ENCODE measurements at regions not wholly inside any gene's neighbourhood (a gene's known extent, or its start where the extent isn't known, plus 50 kb on each side); places are given as distances from the start of the nearest gene placed in this dataset.

- no peaks in the 10 kb centered on the region for H3K27me3 ChIP-seq (ENCODE audit: insufficient read depth, low read length)
- H3K4me1 ChIP-seq (ENCODE audit: control insufficient read depth, insufficient read depth, low read length, unreplicated experiment) = peaks cover 29% of the 10 kb centered on the region
- no peak overlapping the region for H2AFZ ChIP-seq (ENCODE audit: low read length, unreplicated experiment)
- no peaks in the 10 kb centered on the region for H3K79me2 ChIP-seq (ENCODE audit: control insufficient read depth, insufficient read depth, low read length, unreplicated experiment)
- no peak overlapping the region for H3K4me3 ChIP-seq (ENCODE audit: low read depth, low read length)
- H3K27ac ChIP-seq (ENCODE audit: low read depth, low read length) = no peak overlapping the region
- H3K36me3 ChIP-seq (ENCODE audit: insufficient read depth, low read length) = no peaks in the 10 kb centered on the region
Observed at GRCh38 chr22:26890870-26891269, 233.5 kb downstream of the MIAT start.

DNA sequence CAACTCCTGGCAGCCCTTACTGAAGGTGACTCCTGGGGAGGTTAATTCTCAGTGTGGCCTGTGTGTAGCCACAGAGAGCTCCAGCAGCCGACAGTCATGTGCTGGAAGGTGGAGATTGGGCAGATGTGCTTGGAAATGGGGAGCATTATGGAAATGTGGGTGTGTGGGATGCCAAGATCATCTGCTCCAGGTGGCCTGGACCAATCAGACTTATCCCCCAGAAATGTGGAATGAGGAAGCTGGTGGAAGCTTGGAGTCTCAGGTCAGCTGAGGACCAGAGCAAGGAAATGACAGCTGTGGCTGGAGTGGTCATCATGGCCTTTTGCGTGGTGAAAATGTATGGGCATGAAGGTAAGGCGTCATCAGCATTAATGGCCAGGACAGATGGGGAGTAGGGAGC, 234.0 kb downstream of the MIAT start:
- Histone ChIP-seq H3K4me3 (ENCODE audit: low read depth, low read length) (no peak overlapping the region), H3K79me2 (ENCODE audit: control insufficient read depth, insufficient read depth, low read length, unreplicated experiment) (no peaks in the 10 kb centered on the region), H3K36me3 (ENCODE audit: insufficient read depth, low read length) (no peaks in the 10 kb centered on the region), H3K27ac (ENCODE audit: low read depth, low read length) (no peak overlapping the region), H3K4me1 (ENCODE audit: control insufficient read depth, insufficient read depth, low read length, unreplicated experiment) (peaks cover 32% of the 10 kb centered on the region), H2AFZ (ENCODE audit: low read length, unreplicated experiment) (no peak overlapping the region), H3K27me3 (ENCODE audit: insufficient read depth, low read length) (no peaks in the 10 kb centered on the region)

- H2AFZ ChIP-seq (ENCODE audit: low read length, unreplicated experiment) = no peak overlapping the region
- no peaks in the 10 kb centered on the region for H3K79me2 ChIP-seq (ENCODE audit: control insufficient read depth, insufficient read depth, low read length, unreplicated experiment)
- no peaks in the 10 kb centered on the region for H3K27me3 ChIP-seq (ENCODE audit: insufficient read depth, low read length)
- H3K27ac ChIP-seq (ENCODE audit: low read depth, low read length) = no peak overlapping the region
- H3K36me3 ChIP-seq (ENCODE audit: insufficient read depth, low read length) = no peaks in the 10 kb centered on the region
- no peak overlapping the region for H3K4me3 ChIP-seq (ENCODE audit: low read depth, low read length)
- H3K4me1 ChIP-seq (ENCODE audit: control insufficient read depth, insufficient read depth, low read length, unreplicated experiment) = peaks cover 26% of the 10 kb centered on the region
Observed at GRCh38 chr22:26892166-26893041, 235.0 kb downstream of the MIAT start.

DNA sequence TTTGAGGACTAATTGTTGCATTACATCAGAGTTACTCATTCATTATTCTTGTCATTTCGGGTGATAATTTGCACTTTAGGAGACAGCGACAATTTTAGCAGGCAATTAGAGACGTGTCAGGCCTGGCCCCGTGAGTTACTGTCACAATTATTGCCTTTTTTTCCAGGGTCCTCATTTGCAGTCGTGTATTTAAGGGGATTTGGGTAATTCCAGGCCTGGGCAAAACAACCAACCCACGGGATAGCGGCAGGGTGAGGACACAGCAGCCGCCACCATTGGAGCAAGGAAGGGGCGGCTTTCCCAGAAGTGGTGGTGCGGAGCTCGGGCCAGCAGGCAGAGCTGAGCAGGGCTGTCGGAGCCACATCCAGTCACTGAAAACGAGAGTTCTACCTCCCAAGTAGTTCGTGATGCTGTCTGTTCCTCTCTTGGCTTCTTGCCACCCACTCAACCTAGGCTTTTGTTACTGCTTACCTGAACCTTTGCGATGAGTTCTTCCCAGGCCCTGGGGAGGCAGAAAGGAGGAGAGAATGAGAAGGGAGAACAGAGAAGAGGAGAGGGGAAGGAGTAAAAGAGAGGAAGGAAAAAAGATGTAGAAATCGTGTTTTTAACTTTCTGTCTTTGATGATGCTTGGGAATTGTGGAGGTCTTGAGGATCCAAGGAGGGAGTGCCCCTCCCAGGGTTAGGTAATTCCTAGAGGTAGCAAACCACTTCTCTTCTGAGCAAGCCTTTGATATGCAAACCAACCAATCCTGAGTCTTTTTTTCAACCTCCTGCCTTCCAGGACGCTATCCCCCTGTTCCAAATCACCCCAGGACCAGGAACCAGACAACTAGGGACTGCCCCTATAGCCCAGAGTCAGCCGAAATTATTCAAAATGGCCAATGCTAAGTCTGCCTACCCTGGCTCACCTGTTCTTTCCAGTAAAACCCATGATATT, 236.1 kb downstream of the MIAT start:
- Histone ChIP-seq H3K27ac (ENCODE audit: low read depth, low read length) (no peak overlapping the region), H3K4me1 (ENCODE audit: control insufficient read depth, insufficient read depth, low read length, unreplicated experiment) (peaks cover 19% of the 10 kb centered on the region), H3K36me3 (ENCODE audit: insufficient read depth, low read length) (no peaks in the 10 kb centered on the region), H3K27me3 (ENCODE audit: insufficient read depth, low read length) (no peaks in the 10 kb centered on the region), H2AFZ (ENCODE audit: low read length, unreplicated experiment) (no peak overlapping the region), H3K4me3 (ENCODE audit: low read depth, low read length) (no peak overlapping the region), H3K79me2 (ENCODE audit: control insufficient read depth, insufficient read depth, low read length, unreplicated experiment) (no peaks in the 10 kb centered on the region)

DNA sequence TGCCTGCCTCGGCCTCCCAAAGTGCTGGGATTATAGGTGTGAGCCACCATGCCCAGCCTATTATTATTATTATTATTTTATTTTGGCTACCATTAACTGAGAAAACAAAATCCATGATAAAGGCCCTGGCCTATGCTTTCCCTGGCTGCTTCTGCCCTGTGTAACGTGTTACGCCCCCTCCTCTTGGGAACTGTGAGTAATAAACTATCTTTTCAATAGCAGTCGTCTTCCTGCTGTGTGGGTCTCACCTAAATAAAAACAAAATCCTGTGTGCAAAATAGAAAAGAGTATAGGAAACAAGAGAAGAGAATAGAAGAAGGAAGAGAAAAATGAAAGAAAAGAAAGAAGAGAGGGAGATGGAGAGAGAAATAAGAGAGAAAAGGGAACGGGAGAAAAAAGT, 237.0 kb downstream of the MIAT start:
- H3K4me1 ChIP-seq (ENCODE audit: control insufficient read depth, insufficient read depth, low read length, unreplicated experiment) = peaks cover 19% of the 10 kb centered on the region

DNA sequence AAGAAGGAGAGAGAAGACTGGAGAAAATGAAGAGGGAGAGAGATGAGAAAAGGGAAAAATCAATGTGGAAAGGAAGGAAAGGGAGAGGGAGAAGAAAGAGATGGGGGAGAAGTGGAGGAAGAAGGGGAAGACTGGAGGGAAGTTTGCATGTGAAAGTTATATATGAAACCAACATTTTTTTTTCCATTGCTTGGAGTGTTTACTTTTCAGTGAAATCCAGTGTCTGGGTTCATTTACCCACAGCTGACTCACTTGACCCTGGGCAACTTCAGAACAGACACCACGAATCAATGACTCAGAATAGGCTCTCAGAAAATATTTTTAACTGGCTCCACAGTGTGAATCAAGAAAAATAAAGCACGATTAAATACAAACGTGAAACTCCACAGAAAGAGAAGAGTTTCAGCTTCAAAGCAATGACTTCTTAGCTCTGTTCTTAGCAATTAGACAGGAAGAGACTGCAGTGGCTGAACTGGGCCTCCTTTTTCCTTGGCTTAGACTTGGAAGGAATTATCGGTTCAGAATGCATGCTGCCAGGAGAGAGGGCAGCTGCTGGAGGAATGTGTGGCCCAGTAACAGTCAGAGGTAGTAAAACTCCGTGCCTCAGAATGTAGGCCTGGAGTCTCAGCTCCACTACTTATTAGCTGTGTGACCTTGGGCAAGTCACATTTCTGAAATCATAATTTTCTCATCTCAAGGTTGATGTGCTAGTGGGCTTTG, 237.5 kb downstream of the MIAT start:
- Histone ChIP-seq H3K4me1 (ENCODE audit: control insufficient read depth, insufficient read depth, low read length, unreplicated experiment) (peaks cover 19% of the 10 kb centered on the region), H3K27me3 (ENCODE audit: insufficient read depth, low read length) (no peaks in the 10 kb centered on the region), H3K27ac (ENCODE audit: low read depth, low read length) (peak overlapping the region; percentile 81), H3K4me3 (ENCODE audit: low read depth, low read length) (0 out of 2 replicates have a peak overlapping the region, but pooled peaks have one; percentile 43), H3K79me2 (ENCODE audit: control insufficient read depth, insufficient read depth, low read length, unreplicated experiment) (no peaks in the 10 kb centered on the region), H3K36me3 (ENCODE audit: insufficient read depth, low read length) (no peaks in the 10 kb centered on the region), H2AFZ (ENCODE audit: low read length, unreplicated experiment) (peak overlapping the region; percentile 90)

More for the DNA sequence above, 237.0 kb downstream of the MIAT start:
- 0 out of 2 replicates have a peak overlapping the region, but pooled peaks have one; percentile 43 for H3K4me3 ChIP-seq (ENCODE audit: low read depth, low read length)
- H3K79me2 ChIP-seq (ENCODE audit: control insufficient read depth, insufficient read depth, low read length, unreplicated experiment) = no peaks in the 10 kb centered on the region
- no peaks in the 10 kb centered on the region for H3K27me3 ChIP-seq (ENCODE audit: insufficient read depth, low read length)
- no peaks in the 10 kb centered on the region for H3K36me3 ChIP-seq (ENCODE audit: insufficient read depth, low read length)
- H2AFZ ChIP-seq (ENCODE audit: low read length, unreplicated experiment) = no peak overlapping the region
- H3K27ac ChIP-seq (ENCODE audit: low read depth, low read length) = peak overlapping the region; percentile 81

DNA sequence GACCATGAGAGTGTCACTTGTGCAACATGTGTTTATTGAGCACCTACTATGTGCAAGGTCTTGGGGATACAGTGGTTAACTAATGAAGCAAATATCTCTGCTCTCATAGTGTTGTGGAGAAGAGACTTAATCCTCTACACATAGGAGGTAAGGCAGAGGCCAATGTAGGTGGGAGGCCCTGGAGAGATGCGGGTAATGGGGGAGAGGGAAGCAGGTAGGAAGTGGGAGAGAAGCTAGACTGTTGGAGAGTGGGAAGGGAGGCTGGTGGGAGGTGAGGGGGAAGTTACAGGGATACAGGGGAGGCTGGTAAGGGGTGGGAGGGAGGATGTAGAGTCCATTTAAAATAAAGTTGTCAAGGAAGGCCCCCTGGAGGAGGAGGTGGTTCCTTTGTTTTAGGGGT, 240.0 kb downstream of the MIAT start:
- H2AFZ ChIP-seq (ENCODE audit: low read length, unreplicated experiment) = no peak overlapping the region

GRCh38 chr22:26898946-26899605, 241.7 kb downstream of the MIAT start:
- Histone ChIP-seq H3K27me3 (ENCODE audit: insufficient read depth, low read length) (peaks cover under 1% of the 10 kb centered on the region; the same call in 1 of the 2 replicates), H3K27ac (ENCODE audit: low read depth, low read length) (no peak overlapping the region)

More for the DNA sequence above, 240.0 kb downstream of the MIAT start:
- Histone ChIP-seq H3K27me3 (ENCODE audit: insufficient read depth, low read length) (no peaks in the 10 kb centered on the region), H3K4me1 (ENCODE audit: control insufficient read depth, insufficient read depth, low read length, unreplicated experiment) (peaks cover 19% of the 10 kb centered on the region), H3K4me3 (ENCODE audit: low read depth, low read length) (no peak overlapping the region), H3K27ac (ENCODE audit: low read depth, low read length) (no peak overlapping the region), H3K79me2 (ENCODE audit: control insufficient read depth, insufficient read depth, low read length, unreplicated experiment) (no peaks in the 10 kb centered on the region), H3K36me3 (ENCODE audit: insufficient read depth, low read length) (no peaks in the 10 kb centered on the region)

DNA sequence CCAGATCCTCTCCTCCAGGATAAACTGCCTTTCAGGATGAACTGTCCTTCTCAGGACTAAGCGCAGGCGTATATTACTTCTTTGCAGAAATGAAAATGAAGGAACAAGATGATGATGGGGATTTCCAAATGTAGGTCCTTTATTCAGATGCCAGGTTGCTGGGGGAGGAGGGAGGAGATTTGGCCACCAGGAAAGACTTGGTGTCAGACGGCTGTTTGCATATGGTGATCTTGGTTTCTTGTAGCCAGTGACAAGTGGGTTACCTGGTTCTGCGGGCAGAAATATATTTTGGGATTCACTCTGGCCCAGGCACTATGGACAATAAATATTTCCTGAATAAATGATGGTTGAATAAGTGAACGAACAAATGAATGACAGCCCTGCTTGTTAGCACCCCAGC, 243.4 kb downstream of the MIAT start:
- Histone ChIP-seq H2AFZ (ENCODE audit: low read length, unreplicated experiment) (no peak overlapping the region), H3K4me1 (ENCODE audit: control insufficient read depth, insufficient read depth, low read length, unreplicated experiment) (peaks cover 3% of the 10 kb centered on the region), H3K27ac (ENCODE audit: low read depth, low read length) (no peak overlapping the region), H3K4me3 (ENCODE audit: low read depth, low read length) (no peak overlapping the region), H3K79me2 (ENCODE audit: control insufficient read depth, insufficient read depth, low read length, unreplicated experiment) (no peaks in the 10 kb centered on the region), H3K36me3 (ENCODE audit: insufficient read depth, low read length) (no peaks in the 10 kb centered on the region), H3K27me3 (ENCODE audit: insufficient read depth, low read length) (peaks cover 11% of the 10 kb centered on the region)

More at GRCh38 chr22:26898946-26899605, 241.7 kb downstream of the MIAT start:
- H3K36me3 ChIP-seq (ENCODE audit: insufficient read depth, low read length) = no peaks in the 10 kb centered on the region
- no peak overlapping the region for H3K4me3 ChIP-seq (ENCODE audit: low read depth, low read length)
- no peak overlapping the region for H2AFZ ChIP-seq (ENCODE audit: low read length, unreplicated experiment)
- peaks cover 16% of the 10 kb centered on the region for H3K4me1 ChIP-seq (ENCODE audit: control insufficient read depth, insufficient read depth, low read length, unreplicated experiment)
- no peaks in the 10 kb centered on the region for H3K79me2 ChIP-seq (ENCODE audit: control insufficient read depth, insufficient read depth, low read length, unreplicated experiment)
